NCI-H226 (cell line): ENCODE measurements at regions not wholly inside any gene's neighbourhood (a gene's known extent, or its start where the extent isn't known, plus 50 kb on each side); places are given as distances from the start of the nearest gene placed in this dataset.
"Not testable (repeated sequence)": the region's sequence is repeated elsewhere in the genome, so short reads cannot be mapped to it uniquely, and the experiment has no call there.

ENCODE experiments used
- DNase-seq: peaks from one replicate; pipeline ENCODE4 v3.0.0-alpha.2; 2015

- no peak for DNase-seq
These were observed 185.9 kb downstream of the MEX3B start for GRCh38 chr15:81859737-81860516.

- no peak for DNase-seq
These were observed 187.2 kb downstream of the MEX3B start for GRCh38 chr15:81858586-81858985.

- DNase-seq: no peak
These were observed 187.7 kb downstream of the MEX3B start for GRCh38 chr15:81858136-81858535.

GRCh38 chr15:81856634-81857026 is 189.2 kb downstream of the MEX3B start:
- DNase-seq: no peak

- DNase-seq: no peak
These were observed 189.7 kb downstream of the MEX3B start for GRCh38 chr15:81856001-81856633.

GRCh38 chr15:81853150-81853748 is 192.6 kb downstream of the MEX3B start:
- no peak for DNase-seq

GRCh38 chr15:81852411-81853149 is 193.2 kb downstream of the MEX3B start:
- no peak for DNase-seq

GRCh38 chr15:81851757-81852156 is 194.1 kb downstream of the MEX3B start:
- no peak for DNase-seq

GRCh38 chr15:81851325-81851724 is 194.5 kb downstream of the MEX3B start:
- DNase-seq: no peak

GRCh38 chr15:81849289-81849688 is 196.5 kb downstream of the MEX3B start:
- DNase-seq: no peak

- no peak for DNase-seq
These were observed 197.1 kb downstream of the MEX3B start for GRCh38 chr15:81848701-81849100.

- DNase-seq: no peak
These were observed 201.9 kb downstream of the MEX3B start for GRCh38 chr15:81843757-81844407.

GRCh38 chr15:81843226-81843625 is 202.6 kb downstream of the MEX3B start:
- DNase-seq: no peak

- DNase-seq: no peak
These were observed 206.4 kb downstream of the MEX3B start for GRCh38 chr15:81839387-81839786.

- DNase-seq: no peak
These were observed 210.1 kb downstream of the MEX3B start for GRCh38 chr15:81835731-81836130.

- DNase-seq: no peak
These were observed 215.3 kb downstream of the MEX3B start for GRCh38 chr15:81830520-81830919.

- no peak for DNase-seq
These were observed 215.9 kb downstream of the MEX3B start for GRCh38 chr15:81829918-81830317.

- no peak for DNase-seq
These were observed 217.7 kb downstream of the MEX3B start for GRCh38 chr15:81828135-81828534.

GRCh38 chr15:81825136-81825535 is 220.7 kb downstream of the MEX3B start:
- DNase-seq: no peak

GRCh38 chr15:81822587-81822986 is 223.2 kb downstream of the MEX3B start:
- DNase-seq: not testable (repeated sequence)

GRCh38 chr15:81819924-81820635 is 225.7 kb downstream of the MEX3B start:
- no peak for DNase-seq

- no peak for DNase-seq
These were observed 230.8 kb downstream of the MEX3B start for GRCh38 chr15:81814882-81815455.
